Lung microvascular endothelial cell (primary cell): ENCODE measurements at regions not wholly inside any gene's neighbourhood (a gene's known extent, or its start where the extent isn't known, plus 50 kb on each side); places are given as distances from the start of the nearest gene placed in this dataset.
A peak's percentile ranks its signal among the peaks of the same experiment; 100 is the strongest.

ENCODE experiments used
- DNase-seq, 2 donors: peaks; one replicate each; pipeline versions ENCODE4 v3.0.0 to v3.0.0-alpha.2; 2010; ENCODE audit warnings: low read depth in 2 of 2

GRCh38 chr13:91142572-91142971, 204.9 kb upstream of the MIR17HG start:
- DNase-seq, result no peak

- no peak for DNase-seq
Measured at GRCh38 chr13:91144054-91144453, 203.4 kb upstream of the MIR17HG start.

- no peak for DNase-seq
Measured at GRCh38 chr13:91144486-91144885, 203.0 kb upstream of the MIR17HG start.

GRCh38 chr13:91145571-91146205, 201.8 kb upstream of the MIR17HG start:
- DNase-seq, result no peak

GRCh38 chr13:91146601-91147000, 200.9 kb upstream of the MIR17HG start:
- no peak for DNase-seq

GRCh38 chr13:91148098-91148497, 199.4 kb upstream of the MIR17HG start:
- DNase-seq, result no peak

- no peak for DNase-seq
Measured at GRCh38 chr13:91151921-91152320, 195.6 kb upstream of the MIR17HG start.

- DNase-seq, result no peak
Measured at GRCh38 chr13:91153372-91153771, 194.1 kb upstream of the MIR17HG start.

GRCh38 chr13:91154558-91155353, 192.7 kb upstream of the MIR17HG start:
- no peak for DNase-seq

- no peak for DNase-seq
Measured at GRCh38 chr13:91155512-91156114, 191.9 kb upstream of the MIR17HG start.

GRCh38 chr13:91157273-91158016, 190.0 kb upstream of the MIR17HG start:
- no peak for DNase-seq

GRCh38 chr13:91158017-91158395, 189.5 kb upstream of the MIR17HG start:
- no peak for DNase-seq

- DNase-seq, result peak in 1 of 2 donors; percentile 38
Measured at GRCh38 chr13:91162180-91162579, 185.3 kb upstream of the MIR17HG start.

GRCh38 chr13:91162589-91162988, 184.9 kb upstream of the MIR17HG start:
- DNase-seq, result no peak

- no peak for DNase-seq
Measured at GRCh38 chr13:91165758-91166157, 181.7 kb upstream of the MIR17HG start.

GRCh38 chr13:91166714-91167511, 180.6 kb upstream of the MIR17HG start:
- no peak for DNase-seq

- DNase-seq, result no peak
Measured at GRCh38 chr13:91167706-91168385, 179.6 kb upstream of the MIR17HG start.

- no peak for DNase-seq
Measured at GRCh38 chr13:91168386-91168711, 179.1 kb upstream of the MIR17HG start.

GRCh38 chr13:91169321-91170050, 178.0 kb upstream of the MIR17HG start:
- DNase-seq, result no peak

GRCh38 chr13:91172160-91172559, 175.3 kb upstream of the MIR17HG start:
- no peak for DNase-seq
